IPS-11a (cell line): ENCODE measurements at regions not wholly inside any gene's neighbourhood (a gene's known extent, or its start where the extent isn't known, plus 50 kb on each side); places are given as distances from the start of the nearest gene placed in this dataset.
"Not testable (repeated sequence)": the region's sequence is repeated elsewhere in the genome, so short reads cannot be mapped to it uniquely, and the experiment has no call there.

Experiments used
- H3K4me3 ChIP-seq: one replicate; pipeline ENCODE4 v1.5.1; 2013; ENCODE audit warnings: low read depth, low read length, control low read depth

DNA sequence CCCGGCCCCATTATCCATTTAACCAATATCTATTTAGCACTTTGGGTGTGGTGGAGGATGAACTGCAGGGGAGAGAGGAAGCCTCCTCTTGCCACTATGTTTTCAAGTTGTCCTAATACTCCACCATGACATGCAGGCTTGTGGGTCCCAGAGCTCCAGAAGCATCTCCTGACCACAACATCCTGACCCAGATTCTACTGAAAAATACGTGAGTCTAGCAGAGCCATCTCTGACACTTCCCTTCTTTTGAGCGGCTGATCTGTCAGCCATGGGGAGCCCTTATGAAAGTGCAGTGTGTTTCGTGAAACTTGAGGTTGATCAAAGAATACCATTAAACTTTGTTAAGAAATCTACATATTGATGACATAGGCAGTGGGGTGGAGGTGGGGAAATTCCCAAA lies 126.6 kb downstream of the UNC93B1 start:
- not testable (repeated sequence) for H3K4me3 ChIP-seq

DNA sequence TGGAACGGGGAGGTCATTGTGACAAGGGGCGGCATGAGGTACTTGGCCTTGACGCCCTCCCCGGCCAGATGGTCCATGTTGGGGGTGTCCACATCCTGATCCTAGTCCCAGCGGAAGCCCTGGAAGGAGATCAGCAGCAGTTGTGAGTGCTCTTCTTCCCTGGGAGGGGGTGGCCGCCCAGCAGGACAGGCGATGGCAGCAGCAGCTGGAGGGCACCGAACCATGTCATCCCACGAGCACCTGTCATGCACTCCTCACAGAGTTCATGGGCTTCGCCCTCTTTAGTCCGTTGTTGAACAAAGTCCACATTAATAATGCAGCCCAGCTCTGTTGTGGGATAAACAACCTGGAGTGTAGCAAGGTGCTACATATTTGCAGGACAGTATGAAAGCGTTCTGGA lies 130.7 kb downstream of the UNC93B1 start:
- H3K4me3 ChIP-seq = not testable (repeated sequence)

- H3K4me3 ChIP-seq = not testable (repeated sequence)
Observed at GRCh38 chr11:67871168-67871567, 132.7 kb downstream of the UNC93B1 start.

DNA sequence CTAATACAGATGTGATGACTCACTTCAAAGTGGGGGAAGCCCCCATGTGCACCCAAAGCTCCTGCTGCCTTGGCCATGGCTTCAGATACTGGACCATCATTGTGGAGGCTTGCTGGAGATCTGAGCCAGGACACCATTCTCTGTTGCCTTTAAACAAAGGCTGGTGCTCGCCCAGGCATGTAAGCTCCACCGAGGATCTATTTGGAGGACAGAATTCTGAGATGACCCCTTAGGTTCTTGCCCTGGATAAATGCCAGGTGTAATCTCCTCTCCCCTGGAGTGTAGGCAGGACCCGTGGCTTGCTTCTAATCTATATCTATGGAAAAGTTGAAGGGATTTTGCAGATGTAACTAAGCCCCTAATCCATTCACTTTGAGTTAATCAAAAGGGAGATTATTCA lies 141.0 kb downstream of the UNC93B1 start:
- not testable (repeated sequence) for H3K4me3 ChIP-seq

DNA sequence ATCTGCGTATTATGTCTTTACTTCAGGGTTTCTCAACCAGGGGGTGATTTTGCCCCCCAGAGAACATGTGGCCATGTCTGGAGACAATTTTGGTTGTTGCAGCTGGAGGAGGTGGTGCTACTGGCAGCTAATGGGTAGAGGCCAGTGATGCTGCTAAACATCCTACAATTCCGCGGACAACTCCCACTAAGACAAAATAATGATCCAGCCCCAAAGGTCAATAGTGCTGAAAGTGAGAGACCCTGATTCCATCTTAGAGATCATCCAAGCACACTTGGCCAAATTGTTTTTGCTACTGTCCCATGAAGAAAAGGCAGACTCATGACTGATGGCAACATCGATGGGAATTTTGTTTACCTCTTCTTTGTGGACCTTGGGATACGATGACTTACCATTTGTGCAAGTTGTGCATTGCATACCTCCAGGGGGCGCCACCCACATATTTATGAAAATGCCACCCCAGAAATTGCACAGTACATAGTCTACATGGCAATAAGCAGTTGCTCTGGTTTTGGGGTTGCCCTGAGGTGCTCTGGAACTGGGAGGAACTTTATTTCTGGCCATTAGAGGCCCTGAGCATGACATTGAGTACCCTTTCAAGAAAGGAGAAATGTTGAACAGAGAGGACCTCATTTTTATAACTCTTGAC lies 144.3 kb downstream of the UNC93B1 start:
- H3K4me3 ChIP-seq = not testable (repeated sequence)

DNA sequence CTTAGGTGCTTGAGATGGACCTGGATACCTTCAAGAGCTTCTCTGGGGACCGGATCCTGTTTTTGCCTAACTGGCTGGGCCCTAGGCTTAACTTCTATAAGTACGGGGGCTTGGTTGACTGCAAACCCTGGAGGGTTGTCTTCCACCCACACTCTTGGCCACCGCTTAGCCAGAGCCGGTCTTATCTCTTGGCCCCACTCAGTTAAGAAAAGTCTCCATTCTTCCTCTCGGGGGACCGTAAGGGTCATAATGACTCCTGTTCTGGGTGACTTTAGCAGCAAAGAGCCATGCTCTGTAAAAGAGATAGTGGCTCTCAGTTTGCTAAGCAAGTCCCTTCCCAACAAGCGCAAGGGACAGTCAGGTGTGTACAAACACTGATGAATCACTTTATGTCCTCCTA lies 153.2 kb downstream of the UNC93B1 start:
- not testable (repeated sequence) for H3K4me3 ChIP-seq

GRCh38 chr11:67849766-67850165 lies 154.1 kb downstream of the UNC93B1 start:
- H3K4me3 ChIP-seq = not testable (repeated sequence)

DNA sequence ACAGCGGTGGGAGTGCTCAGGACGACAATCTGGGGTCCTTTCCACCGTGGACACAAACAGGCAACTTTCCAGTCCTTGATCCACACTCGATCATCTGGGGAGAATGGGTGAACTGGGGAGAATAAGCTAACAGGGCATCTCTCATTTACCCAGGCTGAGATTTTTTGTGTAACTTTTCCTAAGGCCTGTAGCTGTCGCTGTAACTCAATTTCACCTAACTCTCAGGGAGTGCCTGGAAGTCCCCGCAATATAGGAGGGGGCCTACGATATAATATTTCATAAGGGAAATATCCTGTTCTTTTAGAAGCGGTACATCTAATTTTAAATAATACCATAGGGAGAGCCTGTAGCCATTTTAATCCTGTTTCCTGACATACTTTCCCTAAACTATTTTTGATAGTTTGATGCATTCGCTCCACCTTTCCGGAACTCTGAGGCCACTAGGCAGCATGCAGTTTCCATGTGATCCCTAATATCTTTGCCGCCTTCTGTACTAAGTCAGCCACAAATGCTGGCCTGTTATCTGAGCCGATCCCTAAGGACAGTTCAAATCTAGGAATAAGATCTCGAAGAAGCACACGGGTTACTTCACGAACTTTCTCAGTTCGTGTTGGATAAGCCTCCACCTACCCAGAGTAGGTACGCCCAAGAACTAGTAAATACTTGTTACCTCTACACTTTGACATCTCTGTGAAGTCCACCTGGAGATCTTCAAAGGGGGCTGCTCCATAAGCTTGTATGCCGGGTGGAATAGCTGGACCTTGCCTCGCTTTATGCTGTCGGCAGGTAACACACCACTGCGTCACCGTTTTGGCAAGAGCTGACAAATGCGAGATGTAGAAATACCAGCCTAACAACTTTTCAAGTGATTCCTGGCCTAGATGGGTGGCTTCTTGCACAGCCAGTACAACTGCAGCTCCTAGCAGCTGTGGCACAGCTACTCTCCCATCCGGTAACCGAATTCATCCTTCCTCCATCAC lies 155.7 kb downstream of the UNC93B1 start:
- not testable (repeated sequence) for H3K4me3 ChIP-seq

GRCh38 chr11:67846303-67846702 lies 157.6 kb downstream of the UNC93B1 start:
- H3K4me3 ChIP-seq = not testable (repeated sequence)

- not testable (repeated sequence) for H3K4me3 ChIP-seq
Observed at GRCh38 chr11:67845296-67845695, 158.6 kb downstream of the UNC93B1 start.

DNA sequence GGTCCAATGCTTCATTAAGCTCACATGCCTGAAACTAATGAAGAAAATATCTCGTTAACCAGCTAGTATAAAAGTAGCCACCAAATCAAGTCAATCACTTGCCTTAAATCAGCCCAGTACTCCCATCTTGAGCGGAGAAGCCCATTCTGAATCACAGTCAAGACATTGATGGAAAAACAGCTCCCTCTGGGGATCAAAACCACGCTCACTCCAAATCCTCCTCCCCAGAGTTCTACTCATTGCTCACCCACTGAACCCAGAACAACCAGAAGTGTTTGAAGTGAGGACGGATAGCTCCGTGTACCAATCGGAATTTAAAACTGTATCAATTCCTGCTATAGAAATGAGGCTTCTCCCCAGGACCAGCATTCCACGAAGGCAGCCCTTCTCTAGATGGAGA lies 163.3 kb downstream of the UNC93B1 start:
- not testable (repeated sequence) for H3K4me3 ChIP-seq

DNA sequence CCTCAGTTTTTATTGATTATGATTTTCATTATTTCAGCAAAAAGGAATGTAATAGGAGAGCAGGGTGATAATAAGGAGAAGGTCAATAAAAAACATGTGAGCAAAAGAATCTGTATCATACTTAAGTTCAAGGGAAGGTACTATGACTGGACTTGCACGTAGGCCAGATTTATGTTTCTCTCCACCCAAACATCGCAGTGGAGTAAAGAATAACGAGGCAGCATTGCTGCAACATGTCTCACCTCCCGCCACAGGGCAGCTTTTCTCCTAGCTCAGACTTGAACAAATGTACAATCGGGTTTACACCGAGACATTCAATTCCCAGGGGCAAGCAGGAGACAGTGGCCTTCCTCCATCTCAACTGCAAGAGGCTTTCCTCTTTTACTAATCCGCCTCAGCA lies 155.7 kb upstream of the ALDH3B2 start:
- not testable (repeated sequence) for H3K4me3 ChIP-seq

- not testable (repeated sequence) for H3K4me3 ChIP-seq
Observed at GRCh38 chr11:67826951-67827296, 152.5 kb upstream of the ALDH3B2 start.

DNA sequence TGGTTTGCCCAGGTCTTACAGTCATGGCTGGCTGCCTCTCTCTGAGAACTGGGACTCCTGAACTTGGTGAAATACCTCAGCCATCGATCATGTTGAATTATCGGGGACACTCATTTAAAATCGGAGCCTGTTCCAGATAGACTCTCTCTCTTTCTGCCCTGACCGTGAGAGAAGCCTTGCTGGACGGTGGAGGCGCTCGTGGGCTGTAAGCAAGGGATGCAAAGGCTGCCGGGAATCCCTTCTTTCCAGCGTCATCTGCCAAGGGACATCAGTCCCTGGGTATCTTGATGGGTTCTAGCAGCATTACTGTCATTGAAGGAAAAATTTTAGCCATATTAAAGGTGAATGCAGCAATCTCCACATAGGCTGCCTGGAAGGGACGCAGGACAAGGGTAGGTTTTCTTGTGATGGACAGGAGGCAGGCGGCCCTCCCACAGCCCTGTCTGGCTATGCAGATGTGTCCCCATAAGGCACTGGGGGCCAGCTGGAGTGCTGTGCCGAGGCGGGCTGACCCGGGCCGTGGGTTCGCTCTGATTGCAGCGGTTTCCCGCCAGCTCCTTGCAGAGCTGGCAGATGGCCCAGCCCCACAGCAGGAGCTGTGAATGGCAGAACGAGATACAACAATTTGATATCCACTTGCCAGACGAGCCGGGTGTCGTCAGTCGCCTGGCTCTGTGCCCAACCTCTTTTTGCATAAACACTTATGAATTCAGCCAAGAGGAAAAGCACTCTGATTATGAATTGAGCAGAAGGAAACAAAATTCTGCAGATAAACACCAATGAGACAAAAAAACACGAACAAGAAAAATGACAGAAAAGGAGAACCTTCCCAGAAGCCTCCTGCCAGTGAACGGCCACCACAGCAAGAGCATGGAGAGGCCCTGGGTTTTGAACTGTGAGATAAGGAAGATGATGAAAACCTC lies 151.9 kb upstream of the ALDH3B2 start:
- not testable (repeated sequence) for H3K4me3 ChIP-seq

DNA sequence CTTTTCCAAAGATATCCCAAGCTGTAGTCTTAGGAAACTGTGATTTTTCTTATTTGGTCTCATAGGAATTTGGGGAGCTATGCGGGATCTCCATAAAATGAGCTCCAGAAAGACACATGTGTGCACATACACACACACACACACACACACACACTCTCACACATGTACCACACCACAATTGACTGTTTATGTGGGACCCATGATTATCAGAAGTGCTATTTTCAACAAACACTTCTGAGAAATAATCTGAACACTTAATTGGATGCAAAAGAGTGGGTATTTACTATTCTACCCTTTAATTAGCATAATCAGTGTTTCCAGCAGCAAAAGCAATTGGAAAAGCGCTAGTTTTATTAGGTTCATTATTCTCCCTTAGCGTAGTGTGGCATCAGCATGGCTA lies 150.4 kb upstream of the ALDH3B2 start:
- H3K4me3 ChIP-seq = not testable (repeated sequence)

DNA sequence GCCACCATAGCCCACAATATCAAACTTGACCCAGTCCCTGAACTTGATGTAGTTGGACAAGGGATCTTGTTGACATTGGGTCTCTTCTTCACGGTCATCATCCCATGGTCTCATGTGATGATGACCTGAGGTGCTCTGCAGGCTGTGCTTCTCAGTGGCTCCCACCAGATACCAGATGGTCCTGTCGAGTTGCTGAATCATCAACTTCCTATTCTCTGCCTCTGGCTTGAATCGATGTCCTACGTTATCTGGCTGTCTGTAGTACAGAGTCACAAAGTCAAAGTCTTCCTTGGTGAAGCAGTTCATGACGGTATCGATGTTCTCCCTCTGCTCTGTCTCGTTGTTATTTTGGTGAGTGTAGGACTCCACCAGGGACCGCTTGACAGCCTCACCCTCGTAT lies 145.7 kb upstream of the ALDH3B2 start:
- no peak overlapping the region for H3K4me3 ChIP-seq

- H3K4me3 ChIP-seq = not testable (repeated sequence)
Observed at GRCh38 chr11:67817558-67817957, 143.1 kb upstream of the ALDH3B2 start.

DNA sequence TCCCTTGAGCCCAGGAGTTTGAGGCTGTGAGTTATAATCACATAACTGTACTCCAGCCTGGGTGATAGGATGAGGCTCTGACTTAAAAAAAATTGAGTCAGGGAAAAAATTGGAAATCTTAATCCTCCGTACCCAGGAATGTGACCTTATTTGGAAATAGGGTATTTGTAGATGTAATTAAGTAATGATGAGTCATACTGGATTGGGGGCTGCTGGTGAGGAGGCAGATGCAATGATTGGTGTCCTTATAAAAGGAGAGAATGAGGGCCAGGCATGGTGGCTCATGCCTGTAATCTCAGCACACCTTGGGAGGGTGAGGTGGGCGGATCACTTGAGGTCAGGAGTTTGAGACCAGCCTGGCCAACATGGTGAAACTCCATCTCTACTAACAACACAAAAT lies 134.9 kb upstream of the ALDH3B2 start:
- H3K4me3 ChIP-seq = not testable (repeated sequence)

GRCh38 chr11:67807896-67808295 lies 133.5 kb upstream of the ALDH3B2 start:
- not testable (repeated sequence) for H3K4me3 ChIP-seq

DNA sequence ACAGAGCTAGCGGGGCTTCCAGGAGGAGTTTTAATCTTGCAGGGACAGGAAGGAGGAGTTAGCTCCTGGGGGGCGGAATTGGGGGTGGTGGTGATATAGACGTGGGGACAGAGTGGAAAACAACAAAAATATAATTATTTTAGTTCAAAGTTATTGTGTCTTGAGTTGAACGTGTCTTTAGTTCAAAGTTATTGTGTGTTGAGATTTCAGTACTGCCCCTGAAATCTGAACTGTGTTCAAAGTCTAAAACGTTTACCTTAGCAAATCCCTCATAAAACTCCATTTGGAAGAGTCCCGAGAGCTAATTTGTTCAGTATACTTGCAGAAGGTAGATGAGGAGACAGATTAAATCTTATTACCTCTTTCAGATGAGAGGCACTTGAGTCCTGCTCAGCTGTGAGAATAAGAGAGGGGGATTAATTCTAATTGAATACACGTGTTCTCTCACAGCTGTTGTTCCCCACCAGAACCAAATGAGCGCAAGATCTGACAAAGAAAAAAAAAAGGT lies 132.4 kb upstream of the ALDH3B2 start:
- H3K4me3 ChIP-seq = peak overlapping the region; percentile 56

- H3K4me3 ChIP-seq = peak overlapping the region; percentile 56
Observed at GRCh38 chr11:67806183-67806582, 131.8 kb upstream of the ALDH3B2 start.
